HepG2 (cell line): ENCODE measurements at regions not wholly inside any gene's neighbourhood (a gene's known extent, or its start where the extent isn't known, plus 50 kb on each side); places are given as distances from the start of the nearest gene placed in this dataset.

Experiments
- ATAC-seq: fragments of 200-7000 bp; cut with Tn5 transposase; 3 replicates; pipeline ENCODE4 v1.9.1; 2020; ENCODE audit warnings: mild to moderate bottlenecking, moderate library complexity
- BruUV-seq: library from RNA; stranded (reverse); fragments of 400-500 nt; replicated peaks from 2 replicates; lab custom pipeline; 2021; lab: Mats Ljungman, UMichigan
- CTCF ChIA-PET: fragments of 300-600 bp; formaldehyde crosslinking; extraction: SDS; loops from one replicate; lab custom pipeline; 2021; ENCODE audit warnings: low total read pairs, inconsistent platforms, low intra/inter-chr PET ratio; lab: Yijun Ruan, JAX
- POLR2A ChIA-PET: fragments of 350-600 bp; sonication (Branson Sonifier 250); formaldehyde crosslinking; loops from one replicate; lab custom pipeline; 2020; ENCODE audit warnings: antibody characterized with exemption, inconsistent platforms; lab: Yijun Ruan, JAX
- DNase-seq: peaks from one replicate; pipeline ENCODE4 v3.0.0-alpha.2; 2015; ENCODE audit warnings: low spot score
- FAIRE-seq: peaks from 3 replicates; lab custom pipeline; 2011; peaks lifted over from hg19 to GRCh38; lab: Jason Lieb, UNC
- H2AFZ ChIP-seq: one replicate; pipeline ENCODE4 v1.6.1; 2011; ENCODE audit warnings: low read length, inconsistent platforms
- H3K27ac ChIP-seq: fragments of 300-600 bp; 3 replicates; pipeline ENCODE4 v1.8.0; 2011; ENCODE audit warnings: mixed run types, mild to moderate bottlenecking, mixed read lengths, low read length, inconsistent platforms; ENCODE audit not compliant: insufficient read depth; ENCODE audit errors: extremely low read length
- H3K27me3 ChIP-seq, 2 experiments: fragments of 200-600 bp in 1 of 2; 2 replicates in 1 of 2; 3 replicates in 1 of 2; pipeline versions ENCODE4 v1.6.0 to v1.8.0; 2011; ENCODE audit warnings: low read length in 2 of 2, mild to moderate bottlenecking in 2 of 2, moderate library complexity in 2 of 2, inconsistent platforms in 1 of 2; ENCODE audit not compliant: insufficient read depth in 2 of 2, control insufficient read depth in 1 of 2
- H3K36me3 ChIP-seq, 2 experiments: fragments of 200-600 bp in 1 of 2; replicated peaks in 1 of 2; 2 replicates in 1 of 2; 3 replicates in 1 of 2; pipeline versions ENCODE4 v1.5.1 to v1.8.0; 2011; ENCODE audit warnings: low read length in 2 of 2, inconsistent platforms in 1 of 2; ENCODE audit not compliant: insufficient read depth in 2 of 2, control insufficient read depth in 1 of 2
- H3K4me1 ChIP-seq: 2 replicates; pipeline ENCODE4 v1.5.1; 2012; ENCODE audit warnings: low read length, inconsistent platforms; ENCODE audit not compliant: insufficient read depth
- H3K4me2 ChIP-seq: 2 replicates; pipeline ENCODE4 v1.6.0; 2011; ENCODE audit warnings: low read depth, low read length, inconsistent platforms
- H3K4me3 ChIP-seq, 3 experiments: fragments of 200-600 bp in 1 of 3; sonication (generic), shearing (Covaris generic) in 1 of 3; replicated peaks in 1 of 3; 2 replicates each; pipeline ENCODE4 v1.5.1; 2011 to 2016; ENCODE audit warnings: low read length in 3 of 3, inconsistent platforms in 2 of 3, low read depth in 2 of 3, mild to moderate bottlenecking in 2 of 3, control low read depth in 1 of 3, mixed read lengths in 1 of 3; ENCODE audit not compliant: insufficient read depth in 1 of 3
- H3K79me2 ChIP-seq: one replicate; pipeline ENCODE4 v1.6.1; 2011; ENCODE audit warnings: low read length, inconsistent platforms; ENCODE audit not compliant: insufficient read depth
- H3K9ac ChIP-seq: 2 replicates; pipeline ENCODE4 v1.6.0; 2011; ENCODE audit warnings: mild to moderate bottlenecking, low read depth, low read length, inconsistent platforms; ENCODE audit not compliant: insufficient read depth
- H3K9me3 ChIP-seq: 2 replicates; pipeline ENCODE4 v1.5.1; 2012; ENCODE audit warnings: mild to moderate bottlenecking, low read length
- H4K20me1 ChIP-seq: 2 replicates; pipeline ENCODE4 v1.6.0; 2011; ENCODE audit warnings: inconsistent platforms, mild to moderate bottlenecking, low read length, moderate library complexity; ENCODE audit not compliant: insufficient read depth
- CHCHD3 ChIP-seq: sonication (generic); formaldehyde crosslinking; IDR thresholded peaks from 2 replicates; pipeline ENCODE4 v1.8.0; 2022; ENCODE audit warnings: mild to moderate bottlenecking, missing genetic modification reagents, moderate library complexity
- ELF3 ChIP-seq: IDR thresholded peaks from 2 replicates; pipeline ENCODE4 v1.6.1; 2016; ENCODE audit warnings: missing genetic modification reagents, missing compliant biosample characterization
- FOXO4 ChIP-seq: sonication (generic); formaldehyde crosslinking; conservative IDR thresholded peaks from 2 replicates; pipeline ENCODE4 v1.8.1; 2023; ENCODE audit warnings: missing genetic modification reagents
- GATA4 ChIP-seq: sonication (generic); IDR thresholded peaks from 2 replicates; pipeline ENCODE4 v1.6.1; 2016; ENCODE audit warnings: antibody characterized with exemption, low read depth, borderline replicate concordance
- HMGA1 ChIP-seq: sonication (generic); formaldehyde crosslinking; conservative IDR thresholded peaks from 2 replicates; pipeline ENCODE4 v1.4.0; 2020; ENCODE audit warnings: missing genetic modification reagents
- MXI1 ChIP-seq: IDR thresholded peaks from 3 replicates; pipeline ENCODE4 v1.6.1; 2012; ENCODE audit warnings: low read depth, low read length, inconsistent platforms, borderline replicate concordance
- RAD51 ChIP-seq: fragments of 450-650 bp; IDR thresholded peaks from 2 replicates; pipeline ENCODE4 v1.6.1; 2016; ENCODE audit warnings: borderline replicate concordance
- XBP1 ChIP-seq: sonication (generic); formaldehyde crosslinking; IDR thresholded peaks from 2 replicates; pipeline ENCODE4 v1.5.0; 2020; ENCODE audit warnings: missing genetic modification reagents
- ZNF17 ChIP-seq: sonication (generic); formaldehyde crosslinking; IDR thresholded peaks from 2 replicates; pipeline ENCODE4 v1.5.0; 2020; ENCODE audit warnings: mild to moderate bottlenecking, missing genetic modification reagents
- ZNF350 ChIP-seq: sonication (generic); formaldehyde crosslinking; IDR thresholded peaks from 2 replicates; pipeline ENCODE4 v1.4.0; 2020; ENCODE audit warnings: mild to moderate bottlenecking, low read depth, missing genetic modification reagents, borderline replicate concordance
- ZNF382 ChIP-seq: sonication (generic); formaldehyde crosslinking; IDR thresholded peaks from 2 replicates; pipeline ENCODE4 v1.5.0; 2020; ENCODE audit warnings: missing genetic modification reagents, mild to moderate bottlenecking, borderline replicate concordance
- ZNF468 ChIP-seq: sonication (generic); formaldehyde crosslinking; IDR thresholded peaks from 2 replicates; pipeline ENCODE4 v1.8.0; 2022; ENCODE audit warnings: mild to moderate bottlenecking, moderate library complexity, missing genetic modification reagents
- WGBS: methylation state at CpG from one replicate; pipeline ENCODE4 v1.1.6; 2017; ENCODE audit warnings: low lambda C conversion rate; 5-methylcytosine and 5-hydroxymethylcytosine counted together
- in situ Hi-C: cut with HindIII; loops from 2 replicates; pipeline ENCODE4 v1.10.0; 2017; ENCODE audit warnings: low pct_unique_long_range_greater_than_20kb; ENCODE audit not compliant: extremely low pct_ligation_motif_present
- intact Hi-C: fragments of 100-400 bp; cut with micrococcal nuclease; formaldehyde crosslinking; loops from one replicate; pipeline ENCODE4 v1.10.0; 2022; ENCODE audit not compliant: unreplicated experiment
- TF ChIP-seq, protein P1 (sequence below): sonication (generic); formaldehyde crosslinking; IDR thresholded peaks from 2 replicates; pipeline ENCODE4 v1.5.0; 2020; ENCODE audit warnings: mild to moderate bottlenecking, missing genetic modification reagents, borderline replicate concordance

GRCh38 chr4:81625422-81626417 is 154.0 kb upstream of the RASGEF1B start:
- no peak overlapping the region for H3K27ac ChIP-seq
- peaks cover 75% of the 10 kb centered on the region for H3K4me1 ChIP-seq
- H4K20me1 ChIP-seq, result no peaks in the 10 kb centered on the region
- no peak for TF ChIP-seq RAD51
- TF ChIP-seq ZNF350 (CRISPR knock-in tag), result no peak
- TF ChIP-seq, protein P1, sequence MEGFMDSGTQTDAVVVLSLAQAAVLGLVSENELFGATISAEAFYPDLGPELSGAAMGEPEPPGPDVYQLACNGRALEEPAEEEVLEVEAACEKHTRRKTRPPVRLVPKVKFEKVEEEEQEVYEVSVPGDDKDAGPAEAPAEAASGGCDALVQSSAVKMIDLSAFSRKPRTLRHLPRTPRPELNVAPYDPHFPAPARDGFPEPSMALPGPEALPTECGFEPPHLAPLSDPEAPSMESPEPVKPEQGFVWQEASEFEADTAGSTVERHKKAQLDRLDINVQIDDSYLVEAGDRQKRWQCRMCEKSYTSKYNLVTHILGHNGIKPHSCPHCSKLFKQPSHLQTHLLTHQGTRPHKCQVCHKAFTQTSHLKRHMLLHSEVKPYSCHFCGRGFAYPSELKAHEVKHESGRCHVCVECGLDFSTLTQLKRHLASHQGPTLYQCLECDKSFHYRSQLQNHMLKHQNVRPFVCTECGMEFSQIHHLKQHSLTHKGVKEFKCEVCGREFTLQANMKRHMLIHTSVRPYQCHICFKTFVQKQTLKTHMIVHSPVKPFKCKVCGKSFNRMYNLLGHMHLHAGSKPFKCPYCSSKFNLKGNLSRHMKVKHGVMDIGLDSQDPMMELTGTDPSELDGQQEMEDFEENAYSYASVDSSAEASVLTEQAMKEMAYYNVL (CRISPR knock-in tag), result peak; percentile 78; the same call in 1 of the 2 replicates
- TF ChIP-seq, all 625 proteins: peak for 1
- ChIA-PET CTCF (no interaction called here), POLR2A (no interaction called here)
- H3K36me3 ChIP-seq, result no peaks in the 10 kb centered on the region
- in situ Hi-C loops, result no loop called here
- H3K4me3 ChIP-seq, result no peak overlapping the region
- no peaks in the 10 kb centered on the region for H3K79me2 ChIP-seq
- no peak for FAIRE-seq
- no TSS peak for BruUV-seq
- WGBS, result 51% methylated on average over 4 of the region's 4 CpGs
- H3K9ac ChIP-seq, result no peak overlapping the region
- no peaks in the 10 kb centered on the region for H3K9me3 ChIP-seq
- H2AFZ ChIP-seq, result no peak overlapping the region
- DNase-seq, result no peak
- H3K27me3 ChIP-seq, result no peaks in the 10 kb centered on the region
- no peak for ATAC-seq
- H3K4me2 ChIP-seq, result no peak overlapping the region
- intact Hi-C loops, result no loop called here

DNA sequence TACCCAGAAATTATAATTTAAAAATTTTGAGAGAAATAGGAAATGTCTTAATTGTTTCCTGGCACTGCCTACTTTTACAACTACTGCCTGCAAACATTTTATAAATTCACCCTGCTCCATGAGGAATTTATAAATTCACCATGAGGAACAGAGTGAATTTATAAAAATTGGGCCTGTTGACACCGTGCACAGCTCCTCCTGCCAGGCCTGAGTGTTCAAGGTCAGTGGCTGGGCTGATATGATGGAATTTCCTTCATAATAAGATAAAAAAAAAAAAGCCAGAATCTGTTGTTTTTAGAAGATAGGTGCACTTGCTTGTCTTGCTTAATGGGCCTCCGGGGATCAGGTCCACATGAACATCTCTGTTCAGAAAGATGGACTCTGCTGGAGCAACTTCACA is 151.7 kb upstream of the RASGEF1B start:
- H3K4me3 ChIP-seq, result no peak overlapping the region
- ChIA-PET CTCF (no interaction called here), POLR2A (no interaction called here)
- H3K4me1 ChIP-seq, result peaks cover 69% of the 10 kb centered on the region
- BruUV-seq, result no TSS peak
- DNase-seq, result no peak
- 38% methylated on average over 1 of the region's 2 CpGs for WGBS
- no peak for ATAC-seq
- no peak overlapping the region for H3K27ac ChIP-seq
- no peaks in the 10 kb centered on the region for H3K9me3 ChIP-seq
- TF ChIP-seq HMGA1 (CRISPR knock-in tag), result no peak
- no peak for TF ChIP-seq MXI1
- TF ChIP-seq ELF3 (CRISPR knock-in tag), result no peak
- no peak for TF ChIP-seq CHCHD3 (CRISPR knock-in tag)
- TF ChIP-seq ZNF468, result no peak
- no peak for TF ChIP-seq ZNF382 (CRISPR knock-in tag)
- TF ChIP-seq ZNF17 (CRISPR knock-in tag), result no peak
- TF ChIP-seq XBP1, result no peak
- TF ChIP-seq GATA4, result no peak
- TF ChIP-seq FOXO4 (CRISPR knock-in tag), result no peak
- no peaks in the 10 kb centered on the region for H4K20me1 ChIP-seq
- H3K4me2 ChIP-seq, result no peak overlapping the region
- no peaks in the 10 kb centered on the region for H3K79me2 ChIP-seq
- no peak overlapping the region for H2AFZ ChIP-seq
- no peak overlapping the region for H3K9ac ChIP-seq
- no peak for FAIRE-seq
- no peaks in the 10 kb centered on the region for H3K36me3 ChIP-seq
- no peaks in the 10 kb centered on the region for H3K27me3 ChIP-seq
- intact Hi-C loops, result no loop called here
- in situ Hi-C loops, result no loop called here
